Amniotic stem cell (primary cell): ENCODE measurements at regions not wholly inside any gene's neighbourhood (a gene's known extent, or its start where the extent isn't known, plus 50 kb on each side); places are given as distances from the start of the nearest gene placed in this dataset.
"Not testable (repeated sequence)": the region's sequence is repeated elsewhere in the genome, so short reads cannot be mapped to it uniquely, and the experiment has no call there.

ENCODE experiments used
- DNase-seq: peaks from one replicate; lab custom pipeline; 2025; lab: John Stamatoyannopoulos, UW

DNA sequence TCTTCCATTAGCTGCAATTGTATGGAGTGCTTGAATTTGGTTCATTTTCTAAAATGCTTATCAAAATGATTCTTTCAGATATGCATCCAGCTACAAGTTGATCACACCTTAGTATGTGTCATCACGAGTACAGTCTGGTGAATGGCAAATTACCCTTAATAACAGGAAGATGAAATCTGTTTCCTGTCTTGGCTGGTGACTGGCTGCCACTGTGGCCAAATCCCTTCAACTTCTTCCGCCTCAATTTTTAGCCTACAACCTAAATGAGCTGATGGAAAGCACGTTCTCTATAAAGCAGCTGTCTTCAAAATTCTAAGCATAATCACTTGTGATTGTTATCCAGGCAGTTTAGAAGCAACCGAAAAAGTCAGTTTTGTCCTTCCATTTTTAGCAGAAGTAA, 387.1 kb upstream of the NECTIN3 start:
- DNase-seq: no peak

DNA sequence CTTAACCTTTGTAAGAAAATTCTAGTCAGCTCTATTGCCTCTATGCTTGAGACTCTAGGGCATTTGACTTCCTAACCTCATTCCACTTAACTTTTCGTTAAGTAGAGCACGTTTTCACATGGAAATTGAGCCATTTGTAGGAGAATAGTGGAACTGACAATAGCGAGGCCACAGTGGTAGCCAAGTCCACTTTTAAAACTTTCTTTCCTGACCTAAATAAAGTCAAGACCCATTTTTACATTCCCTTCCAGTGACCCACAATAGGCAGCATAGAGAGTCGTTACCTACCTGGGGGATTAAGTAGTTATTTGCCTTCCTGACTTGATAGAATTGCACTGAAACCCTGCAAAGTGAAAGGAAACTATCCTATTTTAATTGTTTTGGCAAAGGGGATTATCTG, 386.0 kb upstream of the NECTIN3 start:
- DNase-seq: no peak

DNA sequence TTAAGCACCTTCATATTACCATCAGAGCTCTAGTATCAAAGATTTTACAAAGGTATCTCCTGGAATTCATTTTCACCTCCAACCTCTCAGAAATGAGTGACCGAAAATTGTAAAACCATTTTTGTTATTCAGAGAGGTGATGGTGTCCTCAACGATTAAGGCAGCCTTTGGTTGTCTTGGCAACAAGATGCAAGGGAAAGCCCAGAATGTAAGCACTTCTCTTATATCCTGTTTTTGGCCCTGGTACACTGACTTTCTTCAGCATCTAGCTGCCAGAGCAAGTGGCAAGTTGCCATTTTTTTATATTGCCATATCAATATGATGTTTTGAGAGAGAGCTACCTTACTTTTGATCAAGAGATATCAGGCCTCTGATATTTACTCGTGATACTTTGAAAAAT, 384.9 kb upstream of the NECTIN3 start:
- DNase-seq: no peak

DNA sequence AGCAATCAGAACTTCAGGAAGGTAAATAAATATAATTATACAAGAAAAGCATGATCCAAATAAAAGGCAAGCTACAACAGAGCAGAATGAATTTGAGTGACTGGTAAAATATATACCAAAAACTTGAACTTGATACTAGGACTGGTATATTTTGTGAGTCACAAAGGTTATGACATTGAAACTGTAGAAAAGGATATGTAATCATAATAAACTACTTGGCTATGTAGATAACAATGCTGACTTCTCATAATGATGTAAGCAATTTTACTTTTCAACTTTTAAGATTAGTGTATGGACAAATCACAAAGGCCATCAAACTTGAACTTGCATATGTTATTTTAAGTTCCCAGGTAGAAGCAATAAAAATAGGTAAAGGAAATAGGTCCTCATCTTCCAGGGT, 384.5 kb upstream of the NECTIN3 start:
- DNase-seq: no peak

DNA sequence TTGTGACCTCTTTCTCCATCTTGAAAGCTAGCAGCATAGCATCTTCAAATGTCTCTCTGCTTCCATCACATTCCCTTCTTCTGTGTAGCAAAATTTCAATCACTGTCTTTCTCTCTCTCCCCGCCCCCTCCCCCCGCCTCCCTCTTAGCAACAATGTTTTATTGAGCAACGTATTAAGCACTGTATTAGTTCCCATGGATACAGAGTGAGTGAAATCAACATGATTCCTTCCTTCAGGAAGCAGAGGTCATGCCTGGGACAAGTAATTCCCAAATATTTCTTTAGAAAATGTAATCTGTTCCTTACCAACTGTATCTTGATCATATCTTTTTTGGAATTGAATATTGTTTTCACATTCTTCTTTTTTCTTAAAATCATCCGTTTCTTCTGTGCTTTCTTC, 373.7 kb upstream of the NECTIN3 start:
- DNase-seq: no peak

DNA sequence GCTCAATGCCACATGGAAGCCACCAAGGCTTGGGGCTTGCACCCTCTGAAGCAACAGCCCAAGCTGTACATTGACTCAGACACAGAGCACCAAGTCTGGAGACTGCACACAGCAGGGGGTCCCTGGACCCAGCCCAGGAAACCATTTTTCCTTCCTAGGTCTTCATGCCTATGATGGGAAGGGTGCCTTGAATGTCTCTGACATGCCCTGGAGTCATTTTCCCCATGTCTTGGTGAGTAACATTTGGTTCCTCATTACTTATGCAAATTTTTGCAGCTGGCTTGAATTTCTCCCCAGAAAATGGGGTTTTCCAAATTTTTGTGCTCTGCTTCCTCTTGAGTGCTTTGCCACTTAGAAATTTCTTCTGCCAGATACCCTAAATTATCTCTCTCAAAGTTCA, 367.3 kb upstream of the NECTIN3 start:
- DNase-seq: not testable (repeated sequence)

DNA sequence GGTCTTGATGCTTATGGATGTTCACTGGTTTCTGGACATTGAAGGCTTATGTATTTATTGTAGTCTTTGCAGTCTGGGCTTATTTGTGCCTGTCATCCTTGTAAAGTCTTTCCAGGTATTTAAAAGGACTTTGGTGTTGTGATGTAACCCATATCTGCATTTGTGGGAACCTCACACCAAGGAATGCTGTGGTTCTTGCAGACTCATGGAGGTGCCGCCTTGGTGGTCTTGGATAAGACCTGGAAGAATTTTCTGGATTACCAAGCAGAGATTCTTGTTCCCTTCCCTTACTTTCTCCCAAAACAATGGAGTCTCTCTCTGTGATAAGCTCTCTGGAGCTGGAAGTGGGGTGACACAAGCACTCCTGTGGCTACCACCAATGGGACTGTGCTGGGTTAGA, 363.5 kb upstream of the NECTIN3 start:
- DNase-seq: no peak

DNA sequence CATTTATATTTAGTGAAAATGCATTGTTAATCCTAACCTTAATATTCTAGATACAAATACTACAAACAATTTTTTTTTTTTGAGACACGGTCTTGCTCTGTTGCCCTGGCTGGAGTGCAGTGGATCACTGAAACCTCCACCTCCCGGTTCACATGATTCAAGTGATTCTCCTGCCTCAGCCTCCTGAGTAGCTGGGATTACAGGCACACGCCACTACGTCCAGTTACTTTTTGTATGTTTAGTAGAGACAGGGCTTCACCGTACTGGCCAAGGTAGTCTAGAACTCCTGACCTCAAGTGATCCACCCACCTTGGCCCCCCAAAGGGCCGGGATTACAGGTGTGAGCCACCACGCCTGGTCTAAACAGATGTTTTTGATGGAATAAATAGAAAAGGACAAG, 361.5 kb upstream of the NECTIN3 start:
- no peak for DNase-seq

DNA sequence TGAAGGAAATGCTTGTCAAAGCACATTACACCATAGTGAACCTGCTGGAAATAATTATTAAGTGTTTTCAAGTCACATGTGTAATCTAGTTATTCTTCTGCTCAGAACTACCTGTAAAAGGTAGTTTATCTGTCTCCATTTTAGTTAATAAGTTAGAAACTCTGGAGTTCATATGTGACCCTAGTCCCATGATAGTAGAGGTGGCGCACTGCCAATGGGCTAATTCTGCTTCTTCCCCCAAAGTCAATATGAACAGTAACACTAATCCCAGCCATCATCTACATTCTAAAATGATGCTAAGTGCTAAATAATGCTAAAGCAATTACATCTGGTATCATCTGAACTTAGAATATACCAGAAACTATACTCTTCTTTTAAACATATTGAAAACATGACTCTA, 361.0 kb upstream of the NECTIN3 start:
- DNase-seq: no peak

DNA sequence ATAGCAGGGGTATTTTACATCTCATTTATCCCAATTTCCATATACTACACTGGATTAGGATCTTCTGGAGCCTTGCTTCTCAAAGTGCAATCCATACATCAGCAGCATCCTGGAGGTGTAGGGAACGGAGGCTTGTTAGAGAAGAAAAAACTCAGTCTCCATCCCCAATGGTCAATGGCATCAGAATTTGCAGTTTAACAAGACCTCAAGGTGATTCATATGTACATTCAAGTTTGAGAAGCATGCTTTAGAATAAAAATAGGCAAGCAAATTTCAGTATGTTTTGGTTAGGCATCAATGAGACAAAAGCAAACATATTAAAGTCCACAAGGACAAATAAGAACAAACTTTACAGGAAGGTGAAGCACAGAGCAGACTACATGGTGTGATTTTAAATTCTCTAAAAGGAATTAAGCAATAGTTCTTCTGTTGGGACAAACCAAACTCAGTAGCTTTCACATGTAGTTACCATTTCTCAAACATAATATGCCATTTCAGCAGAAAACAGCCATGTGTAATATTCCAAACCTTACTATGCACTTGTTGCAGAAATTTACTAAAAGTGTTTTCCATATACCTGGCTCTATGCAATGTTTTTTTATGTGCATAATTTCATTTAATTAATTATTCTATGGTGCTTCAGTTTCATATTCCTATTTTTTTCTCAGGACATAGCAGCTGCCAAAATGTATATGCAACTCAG, 360.3 kb upstream of the NECTIN3 start:
- no peak for DNase-seq

DNA sequence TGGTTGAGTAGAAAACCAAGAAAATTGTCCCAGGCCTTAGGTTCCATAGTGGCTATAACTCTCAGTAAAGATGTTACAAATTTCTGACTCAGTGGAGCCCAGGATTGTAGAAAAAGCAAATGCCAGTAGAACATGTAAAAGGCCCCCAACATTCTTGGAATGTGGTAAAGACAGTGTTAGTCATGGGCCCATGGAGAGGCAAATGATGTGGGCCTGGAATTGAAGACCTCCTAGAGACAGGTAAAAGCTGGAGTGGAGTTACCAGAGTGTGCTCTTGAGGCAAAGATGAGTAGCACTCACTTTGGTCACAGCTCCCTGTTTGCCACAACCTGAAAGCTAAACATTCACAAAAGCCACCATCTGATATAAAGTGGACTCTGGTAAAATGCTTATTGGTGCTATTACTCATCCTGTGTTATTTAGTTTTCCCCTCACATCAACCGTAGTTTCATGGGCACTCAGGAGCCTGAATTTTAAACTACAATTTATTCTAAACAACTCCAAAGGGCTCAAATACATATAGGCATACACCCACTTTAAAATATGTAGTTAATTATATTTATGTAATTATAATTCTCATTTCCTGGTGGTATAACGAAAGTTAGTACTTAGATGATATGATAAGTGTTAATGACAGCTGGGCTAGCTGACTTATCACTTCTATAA, 359.6 kb upstream of the NECTIN3 start:
- no peak for DNase-seq

DNA sequence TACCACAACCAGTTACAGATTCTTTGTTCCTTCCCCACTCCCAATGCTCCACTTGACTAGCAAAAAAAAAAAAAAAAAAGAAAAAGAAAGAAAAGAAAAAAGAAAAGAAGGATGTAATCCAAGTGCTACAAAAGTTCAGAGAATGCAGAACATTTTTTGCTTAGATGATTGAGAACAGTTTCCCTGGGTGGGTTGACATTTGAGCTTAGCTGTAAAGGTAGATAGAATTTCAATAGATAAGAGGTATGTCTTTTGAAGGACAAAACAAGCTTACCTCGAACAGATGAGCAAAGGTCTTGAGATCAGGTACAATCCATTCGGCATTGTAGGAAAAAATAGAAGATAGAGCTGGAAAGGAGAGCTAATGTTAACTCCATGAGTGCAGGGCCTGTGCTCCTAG, 344.6 kb upstream of the NECTIN3 start:
- DNase-seq: no peak

DNA sequence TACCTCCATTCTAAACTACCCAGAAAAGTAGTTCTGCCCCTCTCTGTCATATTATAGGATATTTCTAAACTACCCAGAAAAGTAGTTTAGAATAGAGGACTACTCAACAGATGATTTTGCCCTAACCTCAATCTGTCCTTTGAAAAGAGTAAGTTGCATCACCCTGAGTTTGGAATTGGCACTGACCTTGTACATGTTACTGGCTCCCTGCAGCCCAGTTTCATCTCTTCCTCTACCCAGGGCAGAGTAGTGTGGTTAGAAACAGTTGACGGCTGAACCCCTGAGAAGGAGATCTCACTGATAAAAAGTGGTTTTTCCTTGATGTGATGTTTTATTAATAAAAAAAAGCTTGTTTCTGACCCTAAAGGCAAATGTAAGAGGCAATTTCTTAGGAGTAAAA, 340.5 kb upstream of the NECTIN3 start:
- no peak for DNase-seq

DNA sequence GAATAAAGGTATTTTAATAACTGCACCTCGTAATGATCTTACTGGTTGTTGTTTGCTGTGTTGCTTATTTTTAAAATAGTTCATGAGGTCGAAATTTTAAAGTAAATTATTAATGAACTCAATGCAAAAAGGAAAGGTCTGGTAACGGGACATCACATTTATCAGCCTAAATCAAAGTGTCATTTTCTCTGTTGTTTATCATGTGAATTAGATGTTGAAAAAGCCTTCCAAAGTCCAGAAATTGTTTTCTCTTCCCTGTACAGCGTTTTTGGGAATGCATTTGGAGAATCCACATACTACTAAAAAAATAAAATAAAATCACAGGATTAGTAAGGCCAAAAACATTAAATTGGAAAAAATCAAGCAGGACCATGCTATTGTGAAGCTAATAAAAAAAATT, 339.2 kb upstream of the NECTIN3 start:
- DNase-seq: no peak

DNA sequence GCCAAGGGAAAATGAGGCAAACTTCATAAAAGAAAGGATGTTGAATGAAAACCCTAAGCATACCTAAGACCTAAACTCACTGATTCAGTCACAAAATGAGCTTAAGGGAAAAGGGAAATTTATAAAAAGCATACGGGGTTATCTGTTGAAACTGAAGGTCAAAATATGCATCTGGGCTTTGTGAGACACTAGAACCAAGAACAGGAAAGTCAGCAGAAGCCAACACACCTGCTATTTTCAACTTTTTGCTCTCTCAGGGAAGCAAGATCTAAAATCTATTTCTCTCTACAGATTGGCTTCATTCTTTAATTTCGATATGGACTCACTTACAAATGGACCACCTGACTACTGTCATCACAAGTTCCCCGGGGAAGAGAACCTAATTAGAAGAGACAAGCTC, 338.6 kb upstream of the NECTIN3 start:
- no peak for DNase-seq

DNA sequence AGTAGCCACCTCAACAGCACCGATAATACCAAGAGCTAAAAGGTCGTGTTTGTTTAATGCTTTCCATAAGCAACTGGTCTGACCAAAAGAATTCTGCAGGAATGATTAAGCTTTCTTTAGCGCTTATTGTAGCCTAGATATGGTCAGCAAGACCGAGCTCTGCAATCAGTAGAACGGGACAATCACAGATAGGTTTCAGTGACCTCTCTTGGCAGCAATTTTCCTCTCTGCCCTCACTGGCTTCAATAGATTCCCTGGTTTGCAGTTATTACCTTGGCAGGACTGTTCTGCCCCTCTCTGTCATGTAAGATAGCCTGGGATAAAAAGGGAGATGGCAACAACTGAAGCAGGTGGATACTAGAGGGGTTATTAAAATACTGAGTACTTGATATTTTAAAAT, 337.1 kb upstream of the NECTIN3 start:
- DNase-seq: no peak

DNA sequence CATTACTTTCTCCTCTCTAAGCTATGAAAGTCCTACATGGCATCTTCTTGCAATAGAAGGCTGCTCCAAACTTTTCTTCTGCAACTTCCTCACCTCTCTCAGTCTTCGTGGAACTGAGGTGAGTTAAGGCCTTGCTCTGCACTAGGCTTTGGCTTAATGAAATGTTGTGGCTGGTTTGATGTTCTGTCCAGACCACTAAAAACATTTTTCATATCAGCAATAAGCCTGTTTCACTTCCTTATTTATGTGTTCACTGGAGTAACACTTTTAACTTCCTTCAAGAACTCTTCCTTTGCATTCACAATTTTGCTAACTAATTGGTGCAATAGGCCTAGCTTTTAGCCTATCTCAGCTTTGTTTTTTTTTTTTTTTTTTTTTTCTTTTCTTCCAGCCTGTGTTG, 335.3 kb upstream of the NECTIN3 start:
- DNase-seq: no peak

DNA sequence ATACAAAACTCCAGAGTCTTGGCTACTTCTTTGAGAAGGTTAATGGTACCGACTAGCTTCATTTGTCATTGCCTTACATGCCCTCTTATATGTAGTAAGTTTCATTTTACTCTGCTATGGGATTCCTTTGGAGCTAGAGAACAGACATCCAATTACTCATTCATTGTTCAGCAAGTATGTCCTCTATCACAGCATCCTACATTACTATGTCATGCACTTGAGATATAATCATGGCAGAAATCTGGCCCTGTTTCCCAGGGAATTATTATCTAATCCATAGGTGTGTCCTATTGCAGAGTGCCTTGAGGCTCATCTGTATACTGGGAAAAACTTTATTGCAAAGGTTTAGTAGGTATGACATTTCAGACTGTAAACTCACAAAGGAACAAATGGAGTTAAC, 333.1 kb upstream of the NECTIN3 start:
- DNase-seq: no peak

DNA sequence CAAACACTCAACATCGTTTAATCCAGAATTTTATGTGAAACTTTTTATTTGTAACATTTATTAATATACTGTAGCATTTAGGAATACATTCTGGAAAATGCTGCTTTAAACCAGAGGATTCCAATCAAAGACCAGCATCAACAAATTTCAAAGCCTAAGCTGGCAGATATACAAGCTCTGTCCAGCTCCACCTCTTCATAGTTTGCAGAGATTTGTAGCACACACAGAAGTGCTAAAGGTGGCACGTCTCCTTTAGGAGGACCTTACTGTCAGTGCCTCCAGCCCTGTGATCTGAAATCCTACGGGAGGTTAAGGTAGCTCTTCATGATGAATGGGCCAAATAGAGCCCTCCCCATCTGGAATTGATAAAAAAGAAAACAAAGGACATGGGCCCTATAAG, 329.7 kb upstream of the NECTIN3 start:
- DNase-seq: no peak

DNA sequence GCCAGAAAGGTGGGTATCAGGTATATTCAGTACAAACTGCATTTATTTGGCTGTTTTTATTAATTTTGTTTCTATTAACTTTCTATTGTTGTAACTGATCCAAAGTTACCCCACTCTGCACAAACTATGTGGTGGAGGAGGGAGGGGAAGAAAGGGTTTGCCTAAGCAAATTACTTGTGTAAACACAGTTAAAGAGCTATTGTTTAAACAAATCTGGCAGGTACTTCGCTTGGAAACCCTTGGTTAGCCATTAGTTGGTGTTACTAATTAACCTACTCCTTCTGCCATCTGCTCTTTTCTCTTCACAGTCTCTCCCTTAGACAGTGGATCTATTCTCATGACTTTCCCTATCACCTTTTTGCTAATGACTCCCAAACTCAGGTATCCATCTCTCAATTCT, 328.4 kb upstream of the NECTIN3 start:
- no peak for DNase-seq

DNA sequence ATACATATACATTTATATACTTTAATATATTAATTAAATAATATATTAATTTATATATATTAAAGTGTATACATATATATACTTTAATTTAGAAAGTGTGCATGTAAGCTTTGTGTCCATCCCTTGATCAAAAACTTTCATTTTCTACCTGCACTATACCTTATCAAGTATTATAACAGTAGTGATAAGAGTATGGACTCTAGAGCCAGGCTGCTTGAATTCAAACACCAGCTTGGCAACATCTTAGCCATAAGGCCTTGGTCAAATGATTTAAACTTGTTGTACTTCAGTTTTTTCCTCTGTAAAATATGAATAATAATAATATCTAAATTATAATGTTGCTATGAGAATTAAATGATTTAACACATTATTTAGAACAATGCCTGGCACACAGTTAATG, 327.6 kb upstream of the NECTIN3 start:
- no peak for DNase-seq

DNA sequence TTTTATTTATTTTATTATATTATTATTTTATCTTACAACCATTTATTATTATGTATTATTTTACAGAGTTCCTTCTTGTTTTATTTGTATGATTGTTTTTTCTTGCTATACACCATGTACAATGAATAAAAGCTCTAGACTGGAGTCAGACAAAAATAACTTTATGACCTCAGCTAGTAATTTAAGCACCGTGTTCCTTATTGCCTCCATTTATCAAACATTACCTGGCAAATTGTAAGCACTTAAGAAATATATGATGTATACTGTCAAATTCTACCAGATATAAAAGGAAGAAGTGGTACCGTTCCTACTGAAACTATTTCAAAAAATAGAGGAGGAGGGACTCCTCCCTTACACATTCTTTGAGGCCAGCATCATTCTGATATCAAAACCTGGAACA, 326.9 kb upstream of the NECTIN3 start:
- DNase-seq: no peak

DNA sequence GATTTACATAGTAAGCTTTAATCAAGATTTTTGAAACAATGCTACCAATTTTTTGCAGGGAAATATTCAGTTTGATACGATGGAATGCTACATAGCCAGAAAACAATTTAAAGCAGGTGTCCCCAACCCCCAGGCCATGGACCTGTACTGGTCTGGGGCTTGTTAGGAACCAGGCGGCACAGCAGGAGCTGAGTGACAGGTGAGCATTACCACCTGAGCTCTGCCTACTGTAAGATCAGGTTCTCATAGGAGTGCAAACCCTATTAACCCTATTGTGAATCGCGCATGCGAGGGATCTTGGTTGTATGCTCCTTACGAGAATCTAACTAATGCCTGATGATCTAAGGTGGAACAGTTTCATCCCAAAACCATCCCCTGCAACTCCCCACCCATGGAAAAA, 322.6 kb upstream of the NECTIN3 start:
- DNase-seq: no peak

DNA sequence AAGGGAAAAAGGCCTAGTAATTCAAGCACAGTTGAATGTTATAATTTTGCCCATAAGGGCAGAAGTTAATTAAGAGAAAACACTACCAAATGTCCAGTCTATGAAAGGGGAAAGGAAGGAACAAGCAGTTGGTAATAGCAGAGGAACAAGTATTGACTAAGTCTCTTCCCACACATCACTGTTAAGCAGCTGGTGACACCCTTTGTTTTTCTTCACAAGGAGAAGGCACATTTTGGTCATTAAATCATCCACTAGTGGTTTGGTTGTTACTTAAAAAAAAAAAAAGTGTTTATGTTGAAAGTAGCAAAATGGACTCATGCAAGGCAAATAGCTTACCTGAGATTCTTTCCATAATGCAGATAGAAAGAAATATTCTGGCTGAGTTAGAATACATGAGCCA, 321.4 kb upstream of the NECTIN3 start:
- no peak for DNase-seq
